H1 (cell line): ENCODE measurements at regions not wholly inside any gene's neighbourhood (a gene's known extent, or its start where the extent isn't known, plus 50 kb on each side); places are given as distances from the start of the nearest gene placed in this dataset.

Experiments
- CTCF ChIA-PET: fragments of 300-600 bp; sonication (Branson Sonifier 250); formaldehyde crosslinking; loops from one replicate; lab custom pipeline; 2021; ENCODE audit not compliant: partially characterized antibody; lab: Charles Lee
- POLR2A ChIA-PET: fragments of 300-600 bp; sonication (Branson Sonifier 250); formaldehyde crosslinking; loops from one replicate; lab custom pipeline; 2021; ENCODE audit warnings: inconsistent platforms; ENCODE audit not compliant: partially characterized antibody; lab: Charles Lee
- DNase-seq, 2 experiments: peaks; one replicate each; pipeline versions ENCODE4 v3.0.0 to v3.0.0-alpha.2; 2010 to 2022; ENCODE audit warnings: low spot score in 2 of 2, low read depth in 1 of 2, mixed read lengths in 1 of 2
- FAIRE-seq: peaks from 2 replicates; lab custom pipeline; 2011; peaks lifted over from hg19 to GRCh38; lab: Jason Lieb, UNC
- H2AFZ ChIP-seq: 2 replicates; pipeline ENCODE4 v1.8.1; 2012; ENCODE audit warnings: low read length, inconsistent platforms
- H2AK5ac ChIP-seq: 2 replicates; pipeline ENCODE4 v1.6.1; 2013; ENCODE audit warnings: low read depth, low read length
- H2BK120ac ChIP-seq: replicated peaks from 2 replicates; pipeline ENCODE3; 2013; ENCODE audit warnings: low read depth, low read length, inconsistent platforms
- H2BK12ac ChIP-seq: 2 replicates; pipeline ENCODE4 v1.6.1; 2013; ENCODE audit warnings: low read depth, low read length
- H2BK15ac ChIP-seq: 2 replicates; pipeline ENCODE4 v1.6.1; 2013; ENCODE audit warnings: low read length
- H2BK20ac ChIP-seq: 2 replicates; pipeline ENCODE4 v1.6.1; 2013; ENCODE audit warnings: low read length
- H2BK5ac ChIP-seq: 2 replicates; pipeline ENCODE4 v1.6.1; 2013; ENCODE audit warnings: low read depth, low read length
- H3K14ac ChIP-seq: 2 replicates; pipeline ENCODE4 v1.6.1; 2013; ENCODE audit warnings: inconsistent platforms; ENCODE audit not compliant: insufficient read length
- H3K18ac ChIP-seq: 2 replicates; pipeline ENCODE4 v1.6.1; 2013; ENCODE audit warnings: low read length; ENCODE audit errors: extremely low read depth
- H3K23ac ChIP-seq: 2 replicates; pipeline ENCODE4 v1.6.1; 2013; ENCODE audit warnings: inconsistent platforms; ENCODE audit not compliant: insufficient read length
- H3K23me2 ChIP-seq: 2 replicates; pipeline ENCODE4 v1.6.1; 2013; ENCODE audit warnings: low read depth, low read length
- H3K27ac ChIP-seq: 2 replicates; pipeline ENCODE4 v1.6.1; 2011; ENCODE audit warnings: low read depth, low read length, inconsistent platforms
- H3K27me3 ChIP-seq, 4 experiments: replicated peaks in 1 of 4; 1 replicate in 1 of 4; 2 replicates in 3 of 4; pipeline versions ENCODE4 v1.6.1 to v1.8.1; 2011 to 2013; ENCODE audit warnings: low read length in 3 of 4, mild to moderate bottlenecking in 3 of 4, inconsistent platforms in 2 of 4, mixed read lengths in 2 of 4, moderate library complexity in 1 of 4; ENCODE audit not compliant: control insufficient read depth in 3 of 4, insufficient read depth in 3 of 4; ENCODE audit errors: extremely low read depth in 1 of 4
- H3K36me3 ChIP-seq, 4 experiments: 2 replicates each; pipeline versions ENCODE4 v1.6.1 to v1.8.1; 2011 to 2013; ENCODE audit warnings: mild to moderate bottlenecking in 4 of 4, low read length in 3 of 4, moderate library complexity in 2 of 4, control low read depth in 1 of 4, inconsistent platforms in 1 of 4; ENCODE audit not compliant: insufficient read depth in 4 of 4, control insufficient read depth in 2 of 4
- H3K4ac ChIP-seq: replicated peaks from 2 replicates; pipeline ENCODE3; 2013; ENCODE audit warnings: low read length, low read depth, mixed read lengths, inconsistent platforms; ENCODE audit not compliant: insufficient read length
- H3K4me1 ChIP-seq, 4 experiments: replicated peaks in 1 of 4; 1 replicate in 1 of 4; 2 replicates in 3 of 4; pipeline versions ENCODE4 v1.6.1 to v1.8.1; 2011 to 2013; ENCODE audit warnings: low read length in 3 of 4, inconsistent platforms in 2 of 4, mixed read lengths in 1 of 4; ENCODE audit not compliant: insufficient read depth in 4 of 4, control insufficient read depth in 3 of 4
- H3K4me2 ChIP-seq, 2 experiments: 2 replicates each; pipeline versions ENCODE4 v1.6.1 to v1.8.1; 2011 to 2013; ENCODE audit warnings: low read depth in 2 of 2, low read length in 2 of 2, control low read depth in 1 of 2, inconsistent platforms in 1 of 2, mild to moderate bottlenecking in 1 of 2; ENCODE audit not compliant: insufficient read depth in 1 of 2
- H3K4me3 ChIP-seq, 4 experiments: fragments of 200-600, 300-600 bp in 1 of 4; sonication (generic), shearing (Covaris generic), sonication (Bioruptor Twin) in 1 of 4; 2 replicates each; pipeline versions ENCODE4 v1.5.1 to v1.8.1; 2011 to 2016; ENCODE audit warnings: low read length in 4 of 4, low read depth in 3 of 4, control low read depth in 2 of 4, inconsistent platforms in 2 of 4, mild to moderate bottlenecking in 2 of 4, mixed read lengths in 1 of 4, moderate library complexity in 1 of 4; ENCODE audit not compliant: insufficient read depth in 2 of 4; ENCODE audit errors: extremely low read depth in 1 of 4
- H3K56ac ChIP-seq: replicated peaks from 2 replicates; pipeline ENCODE3; 2013; ENCODE audit warnings: low read depth, mild to moderate bottlenecking, mixed read lengths, low read length, inconsistent platforms; ENCODE audit not compliant: insufficient read length
- H3K79me1 ChIP-seq: 2 replicates; pipeline ENCODE4 v1.6.1; 2013; ENCODE audit warnings: low read depth, low read length, control low read depth
- H3K79me2 ChIP-seq, 2 experiments: 2 replicates each; pipeline versions ENCODE4 v1.6.1 to v1.8.1; 2012 to 2013; ENCODE audit warnings: low read length in 2 of 2, mild to moderate bottlenecking in 2 of 2, inconsistent platforms in 1 of 2; ENCODE audit not compliant: insufficient read depth in 2 of 2, control insufficient read depth in 1 of 2
- H3K9ac ChIP-seq, 4 experiments: replicated peaks in 1 of 4; 1 replicate in 1 of 4; 2 replicates in 3 of 4; pipeline versions ENCODE4 v1.6.1 to v1.8.1; 2011 to 2013; ENCODE audit warnings: low read depth in 3 of 4, low read length in 3 of 4, control low read depth in 2 of 4, mild to moderate bottlenecking in 2 of 4, moderate library complexity in 2 of 4, inconsistent platforms in 1 of 4; ENCODE audit errors: extremely low read depth in 1 of 4
- H3K9me3 ChIP-seq, 2 experiments: 2 replicates each; pipeline versions ENCODE4 v1.6.1 to v1.8.1; 2012 to 2013; ENCODE audit warnings: mild to moderate bottlenecking in 2 of 2, moderate library complexity in 2 of 2, control low read depth in 1 of 2, inconsistent platforms in 1 of 2, low read depth in 1 of 2, low read length in 1 of 2, mixed read lengths in 1 of 2; ENCODE audit not compliant: insufficient read depth in 2 of 2
- H4K20me1 ChIP-seq, 2 experiments: replicated peaks in 1 of 2; 2 replicates each; pipeline versions ENCODE3 to v1.8.1; 2011 to 2013; ENCODE audit warnings: inconsistent platforms in 2 of 2, low read length in 2 of 2, mild to moderate bottlenecking in 1 of 2; ENCODE audit not compliant: insufficient read depth in 2 of 2, control insufficient read depth in 1 of 2
- H4K5ac ChIP-seq: 2 replicates; pipeline ENCODE4 v1.6.1; 2013; ENCODE audit warnings: low read length, low read depth, mixed read lengths, inconsistent platforms; ENCODE audit not compliant: insufficient read length
- H4K8ac ChIP-seq: 2 replicates; pipeline ENCODE4 v1.8.0; 2013; ENCODE audit warnings: mild to moderate bottlenecking, moderate library complexity, low read length, inconsistent platforms; ENCODE audit not compliant: insufficient read depth; ENCODE audit errors: extremely low read depth
- H4K91ac ChIP-seq: replicated peaks from 2 replicates; pipeline ENCODE3; 2013; ENCODE audit warnings: low read length, mixed read lengths, inconsistent platforms; ENCODE audit not compliant: insufficient read length
- EGR1 ChIP-seq: IDR thresholded peaks from 2 replicates; pipeline ENCODE4 v1.6.1; 2011; ENCODE audit warnings: low read depth, low read length, borderline replicate concordance
- EP300 ChIP-seq, 2 experiments: IDR thresholded peaks; 1 replicate in 1 of 2; 2 replicates in 1 of 2; pipeline ENCODE4 v1.6.1; 2011 to 2012; ENCODE audit warnings: low read depth in 2 of 2, low read length in 2 of 2, mild to moderate bottlenecking in 2 of 2, borderline replicate concordance in 1 of 2, inconsistent platforms in 1 of 2, moderate library complexity in 1 of 2
- NRF1 ChIP-seq: IDR thresholded peaks from 2 replicates; pipeline ENCODE4 v1.6.1; 2011; ENCODE audit warnings: mild to moderate bottlenecking, low read depth, low read length, improper control_type of control experiment
- POU5F1 ChIP-seq: IDR thresholded peaks from 2 replicates; pipeline ENCODE4 v1.6.1; 2011; ENCODE audit warnings: low read depth, mild to moderate bottlenecking, low read length, moderate library complexity
- RXRA ChIP-seq: IDR thresholded peaks from 2 replicates; pipeline ENCODE4 v1.6.1; 2011; ENCODE audit warnings: low read depth, mild to moderate bottlenecking, low read length, moderate library complexity; ENCODE audit not compliant: insufficient read depth
- SRF ChIP-seq: IDR thresholded peaks from 2 replicates; pipeline ENCODE4 v1.6.1; 2011; ENCODE audit warnings: mild to moderate bottlenecking, low read depth, low read length, moderate library complexity
- SUZ12 ChIP-seq: fragments of 200-600 bp; sonication (generic); IDR thresholded peaks from 2 replicates; pipeline ENCODE4 v1.6.1; 2012; ENCODE audit warnings: mild to moderate bottlenecking, inconsistent platforms, low read length, moderate library complexity, mixed read lengths
- TAF1 ChIP-seq: IDR thresholded peaks from 2 replicates; pipeline ENCODE4 v1.6.1; 2011; ENCODE audit warnings: mild to moderate bottlenecking, low read depth, low read length
- YY1 ChIP-seq: IDR thresholded peaks from 2 replicates; pipeline ENCODE4 v1.6.1; 2011; ENCODE audit warnings: low read depth, mild to moderate bottlenecking, low read length
- WGBS, 2 experiments: shearing (Covaris generic) in 1 of 2; methylation state at CpG; one replicate each; pipeline versions ENCODE4 v1.1.6 to v1.1.7; 2013 to 2015; ENCODE audit warnings: low lambda C conversion rate in 2 of 2, mixed read lengths in 2 of 2, inconsistent platforms in 1 of 2, low coverage in 1 of 2, missing lambda C conversion rate in 1 of 2; ENCODE audit not compliant: insufficient replicate concordance in 2 of 2, insufficient coverage in 1 of 2, insufficient read length in 1 of 2; ENCODE audit errors: extremely low coverage in 1 of 2, missing lambda C conversion rate in 1 of 2; 5-methylcytosine and 5-hydroxymethylcytosine counted together
- TF ChIP-seq, protein P1 (sequence below): IDR thresholded peaks from 2 replicates; pipeline ENCODE4 v1.6.1; 2011; ENCODE audit warnings: low read depth, mild to moderate bottlenecking, low read length; ENCODE audit not compliant: insufficient read depth
- TF ChIP-seq, protein P2 (sequence below): IDR thresholded peaks from 2 replicates; pipeline ENCODE4 v1.6.1; 2012; ENCODE audit warnings: inconsistent platforms
- TF ChIP-seq, protein P3 (sequence below): IDR thresholded peaks from 2 replicates; pipeline ENCODE4 v1.6.1; 2012; ENCODE audit warnings: inconsistent platforms

DNA sequence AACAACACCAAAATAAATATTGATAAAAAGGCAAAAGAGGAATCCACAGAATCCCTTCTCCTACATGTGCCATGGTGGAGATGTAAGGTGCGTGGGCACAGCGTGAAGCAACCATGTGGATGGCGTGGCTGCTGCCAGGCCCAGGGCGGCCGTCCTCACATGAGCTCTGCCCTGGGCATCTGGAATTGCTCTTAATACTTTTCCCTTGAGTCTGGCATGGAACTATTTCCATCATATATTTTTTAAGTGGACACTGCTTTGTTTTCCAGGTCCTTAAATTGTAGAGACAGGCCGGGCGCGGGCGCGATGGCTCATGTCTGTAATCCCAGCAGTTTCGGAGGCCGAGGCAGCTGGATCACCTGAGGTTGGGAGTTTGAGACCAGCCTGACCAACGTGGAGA is 349.3 kb downstream of the IRX1 start (continued):
- no peak for TF ChIP-seq SRF

DNA sequence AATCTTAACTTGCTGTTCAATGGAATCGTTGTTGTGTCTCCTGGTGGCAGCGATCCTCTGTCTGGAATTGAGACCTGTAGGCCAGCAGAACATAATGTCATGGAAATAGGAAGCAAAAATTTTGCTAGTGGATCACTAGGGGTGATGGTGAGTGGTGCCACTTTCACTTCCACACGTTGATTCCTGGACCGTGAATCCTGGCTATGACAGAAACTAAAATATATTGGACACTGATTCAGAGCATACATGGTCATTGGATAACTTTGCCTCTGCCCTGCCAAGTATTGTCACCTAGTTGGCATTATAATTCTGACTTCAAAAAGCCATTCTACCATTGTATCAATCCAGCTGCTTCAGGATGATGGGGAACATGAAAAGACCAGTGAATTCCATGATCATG is 353.2 kb downstream of the IRX1 start:
- no peaks in the 10 kb centered on the region for H3K23me2 ChIP-seq
- no peak overlapping the region for H3K23ac ChIP-seq
- no peaks in the 10 kb centered on the region for H3K27me3 ChIP-seq
- H3K18ac ChIP-seq, result no peak overlapping the region
- H2BK20ac ChIP-seq, result no peak overlapping the region
- CTCF ChIA-PET, result no interaction called here
- no peak overlapping the region for H3K4me3 ChIP-seq
- POLR2A ChIA-PET, result no interaction called here
- no peak overlapping the region for H3K4ac ChIP-seq
- no peak overlapping the region for H2AK5ac ChIP-seq
- no peak overlapping the region for H4K91ac ChIP-seq
- H4K8ac ChIP-seq, result no peak overlapping the region
- no peak overlapping the region for H2BK120ac ChIP-seq
- FAIRE-seq, result no peak
- no peak overlapping the region for H4K5ac ChIP-seq
- no peak overlapping the region for H3K4me2 ChIP-seq
- H3K79me2 ChIP-seq, result no peaks in the 10 kb centered on the region
- H2BK12ac ChIP-seq, result no peak overlapping the region
- H2BK15ac ChIP-seq, result no peak overlapping the region
- no peaks in the 10 kb centered on the region for H3K79me1 ChIP-seq
- no peak overlapping the region for H3K56ac ChIP-seq
- DNase-seq, result no peak
- no peak overlapping the region for H3K27ac ChIP-seq
- H2BK5ac ChIP-seq, result no peak overlapping the region
- no peak overlapping the region for H2AFZ ChIP-seq
- H3K9ac ChIP-seq, result no peak overlapping the region
- WGBS, 2 experiments, result 96% methylated on average over 4 of the region's 4 CpGs; no CpG with 5 or more reads in 1 of the 2 experiments
- no peaks in the 10 kb centered on the region for H4K20me1 ChIP-seq
- no peaks in the 10 kb centered on the region; a peak in 1 of 7 replicates for H3K4me1 ChIP-seq
- no peaks in the 10 kb centered on the region for H3K9me3 ChIP-seq
- H3K36me3 ChIP-seq, result no peaks in the 10 kb centered on the region
- no peak overlapping the region for H3K14ac ChIP-seq
- no peak for TF ChIP-seq SUZ12
- no peak for TF ChIP-seq NRF1
- TF ChIP-seq RXRA, result no peak
- TF ChIP-seq, protein P1, sequence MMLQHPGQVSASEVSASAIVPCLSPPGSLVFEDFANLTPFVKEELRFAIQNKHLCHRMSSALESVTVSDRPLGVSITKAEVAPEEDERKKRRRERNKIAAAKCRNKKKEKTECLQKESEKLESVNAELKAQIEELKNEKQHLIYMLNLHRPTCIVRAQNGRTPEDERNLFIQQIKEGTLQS, result no peak
- TF ChIP-seq, protein P2, sequence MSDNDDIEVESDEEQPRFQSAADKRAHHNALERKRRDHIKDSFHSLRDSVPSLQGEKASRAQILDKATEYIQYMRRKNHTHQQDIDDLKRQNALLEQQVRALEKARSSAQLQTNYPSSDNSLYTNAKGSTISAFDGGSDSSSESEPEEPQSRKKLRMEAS, result no peak
- TF ChIP-seq EP300 (IDR thresholded peaks at IDR 0.05; ENCODE audit: borderline replicate concordance in 1 of 2, low read depth in 2 of 2, low read length in 2 of 2), result no peak
- no peak for TF ChIP-seq TAF1
- no peak for TF ChIP-seq EGR1
- TF ChIP-seq YY1, result no peak
- TF ChIP-seq SRF, result no peak
- TF ChIP-seq POU5F1, result no peak
- TF ChIP-seq, protein P3, sequence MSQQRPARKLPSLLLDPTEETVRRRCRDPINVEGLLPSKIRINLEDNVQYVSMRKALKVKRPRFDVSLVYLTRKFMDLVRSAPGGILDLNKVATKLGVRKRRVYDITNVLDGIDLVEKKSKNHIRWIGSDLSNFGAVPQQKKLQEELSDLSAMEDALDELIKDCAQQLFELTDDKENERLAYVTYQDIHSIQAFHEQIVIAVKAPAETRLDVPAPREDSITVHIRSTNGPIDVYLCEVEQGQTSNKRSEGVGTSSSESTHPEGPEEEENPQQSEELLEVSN, result no peak
